Fibroblast of skin of left quadriceps (primary cell): ENCODE measurements at regions not wholly inside any gene's neighbourhood (a gene's known extent, or its start where the extent isn't known, plus 50 kb on each side); places are given as distances from the start of the nearest gene placed in this dataset.

ENCODE experiments used
- DNase-seq, 2 experiments: peaks; one replicate each; pipeline ENCODE4 v3.0.0-alpha.2; 2013; ENCODE audit warnings: low read depth in 2 of 2

GRCh38 chr5:135723491-135723890, 111.0 kb upstream of the SLC25A48 start:
- DNase-seq, result no peak

GRCh38 chr5:135721548-135722090, 112.8 kb upstream of the SLC25A48 start:
- DNase-seq, result no peak

- no peak for DNase-seq
Observed at GRCh38 chr5:135720191-135720590, 114.3 kb upstream of the SLC25A48 start.

- no peak for DNase-seq
Observed at GRCh38 chr5:135719428-135720063, 114.9 kb upstream of the SLC25A48 start.

GRCh38 chr5:135718651-135719050, 115.8 kb upstream of the SLC25A48 start:
- DNase-seq, result no peak

GRCh38 chr5:135718151-135718550, 116.3 kb upstream of the SLC25A48 start:
- DNase-seq, result peak in 1 of 2 experiments; percentile 35

- no peak for DNase-seq
Observed at GRCh38 chr5:135715267-135716055, 119.0 kb upstream of the SLC25A48 start.

GRCh38 chr5:135714126-135714894, 120.2 kb upstream of the SLC25A48 start:
- peak; percentile 72 to 73 for DNase-seq

- peak in 1 of 2 experiments; percentile 34 for DNase-seq
Observed at GRCh38 chr5:135713161-135713915, 121.1 kb upstream of the SLC25A48 start.

GRCh38 chr5:135711911-135712310, 122.6 kb upstream of the SLC25A48 start:
- no peak for DNase-seq

GRCh38 chr5:135710045-135710675, 124.3 kb upstream of the SLC25A48 start:
- DNase-seq, result peak in 1 of 2 experiments; percentile 16

- no peak for DNase-seq
Observed at GRCh38 chr5:135709208-135709575, 125.3 kb upstream of the SLC25A48 start.

GRCh38 chr5:135708481-135709207, 125.8 kb upstream of the SLC25A48 start:
- no peak for DNase-seq

- no peak for DNase-seq
Observed at GRCh38 chr5:135707302-135707701, 127.2 kb upstream of the SLC25A48 start.

GRCh38 chr5:135706893-135707292, 127.6 kb upstream of the SLC25A48 start:
- DNase-seq, result no peak

GRCh38 chr5:135706474-135706873, 127.7 kb upstream of the CXCL14 start:
- DNase-seq, result no peak

GRCh38 chr5:135705941-135706466, 127.2 kb upstream of the CXCL14 start:
- no peak for DNase-seq

- peak in 1 of 2 experiments; percentile 22 for DNase-seq
Observed at GRCh38 chr5:135705141-135705631, 126.4 kb upstream of the CXCL14 start.

- DNase-seq, result no peak
Observed at GRCh38 chr5:135704616-135705015, 125.8 kb upstream of the CXCL14 start.

- no peak for DNase-seq
Observed at GRCh38 chr5:135703016-135703550, 124.3 kb upstream of the CXCL14 start.
